Ovary (tissue), 7 donors: ENCODE measurements at regions not wholly inside any gene's neighbourhood (a gene's known extent, or its start where the extent isn't known, plus 50 kb on each side); places are given as distances from the start of the nearest gene placed in this dataset.

ENCODE experiments used
- DNase-seq, 5 donors: peaks; one replicate each; pipeline ENCODE4 v3.0.0-alpha.2; 2019 to 2020
- H3K27ac ChIP-seq, 2 donors: fragments of 200-600 bp; one replicate each; pipeline versions ENCODE4 v1.5.1 to v1.8.0; 2019 to 2022
- H3K27me3 ChIP-seq: fragments of 200-600 bp; one replicate; pipeline ENCODE4 v1.8.0; 2022
- H3K36me3 ChIP-seq: fragments of 200-600 bp; sonication (generic); one replicate; pipeline ENCODE4 v1.5.1; 2019
- H3K4me1 ChIP-seq: one replicate; pipeline ENCODE4 v1.8.1; 2013; ENCODE audit warnings: mild to moderate bottlenecking, moderate library complexity; ENCODE audit not compliant: insufficient read depth
- H3K4me3 ChIP-seq: fragments of 200-600 bp; sonication (generic); one replicate; pipeline ENCODE4 v1.5.1; 2017
- H3K9me3 ChIP-seq, 2 donors: fragments of 200-600 bp in 1 of 2; sonication (generic) in 1 of 2; one replicate each; pipeline versions ENCODE4 v1.5.1 to v1.8.1; 2013 to 2019; ENCODE audit warnings: mild to moderate bottlenecking in 1 of 2, moderate library complexity in 1 of 2
- CTCF ChIP-seq, 3 donors: fragments of 450-650 bp in 2 of 3; fragments of 200-600 bp in 1 of 3; IDR thresholded peaks; one replicate each; pipeline versions ENCODE4 v1.5.1 to v1.8.0; 2016 to 2022; ENCODE audit warnings: antibody characterized with exemption in 3 of 3, mild to moderate bottlenecking in 1 of 3
- EP300 ChIP-seq: sonication (generic); formaldehyde crosslinking; IDR thresholded peaks from one replicate; pipeline ENCODE4 v1.6.1; 2017; ENCODE audit warnings: antibody characterized with exemption
- POLR2A ChIP-seq: fragments of 450-650 bp; IDR thresholded peaks from one replicate; pipeline ENCODE4 v1.6.1; 2017; ENCODE audit warnings: antibody characterized with exemption, mild to moderate bottlenecking, moderate library complexity
- WGBS, 3 donors: extraction: QIAGEN DNeasy Blood & Tissue Kit in 1 of 3; methylation state at CpG; one replicate each; pipeline versions ENCODE4 v1.1.5 to v1.1.7; 2013 to 2017; 5-methylcytosine and 5-hydroxymethylcytosine counted together
- intact Hi-C, 4 donors: fragments of 100-400 bp; cut with DNase I; formaldehyde crosslinking; loops; one replicate each; pipeline versions ENCODE4 v1.11.0 to v1.15.1; 2022 to 2023
- donor health status: DM: no; HTN: no; CAD: no; lungs with moderate emphysema.
- donor health status: DM: no; HTN: no; CAD: no.
- donor health status: Bipolar disorder and iron deficiency.
- donor health status: DM: no; HTN: no; CAD: no.
- donor health status: DM: yes; HTN: yes; CAD: no.

- intact Hi-C loops: no loop called here
- WGBS, 3 donors: 60 to 77% (median 73%) methylated on average over 1 of the region's 1 CpG
- Histone ChIP-seq H3K36me3 (no peaks in the 10 kb centered on the region), H3K27ac (no peak overlapping the region), H3K4me1 (no peaks in the 10 kb centered on the region), H3K4me3 (no peak overlapping the region), H3K9me3 (no peaks in the 10 kb centered on the region), H3K27me3 (no peaks in the 10 kb centered on the region)
- TF ChIP-seq CTCF (IDR thresholded peaks at IDR 0.05) (no peak), POLR2A (no peak)
- DNase-seq: no peak
These were observed 204.9 kb upstream of the MC4R start for GRCh38 chr18:60577457-60577856.

GRCh38 chr18:60585670-60586069 lies 213.1 kb upstream of the MC4R start:
- Histone ChIP-seq H3K27me3 (no peaks in the 10 kb centered on the region), H3K4me3 (no peak overlapping the region), H3K36me3 (no peaks in the 10 kb centered on the region), H3K4me1 (no peaks in the 10 kb centered on the region), H3K9me3 (no peaks in the 10 kb centered on the region), H3K27ac (no peak overlapping the region)
- intact Hi-C loops: no loop called here
- no peak for DNase-seq
- TF ChIP-seq POLR2A (no peak), CTCF (IDR thresholded peaks at IDR 0.05) (no peak), EP300 (no peak)

- no peaks in the 10 kb centered on the region for H3K36me3 ChIP-seq
- no peaks in the 10 kb centered on the region for H3K9me3 ChIP-seq
- DNase-seq: no peak
- no peak overlapping the region for H3K4me3 ChIP-seq
- no peaks in the 10 kb centered on the region for H3K4me1 ChIP-seq
- H3K27ac ChIP-seq: no peak overlapping the region
- intact Hi-C loops: no loop called here
- no peaks in the 10 kb centered on the region for H3K27me3 ChIP-seq
- 58 to 75% (median 70%) methylated on average over 5 of the region's 5 CpGs for WGBS, 3 donors
- TF ChIP-seq EP300: no peak
- TF ChIP-seq CTCF (IDR thresholded peaks at IDR 0.05): no peak
- TF ChIP-seq POLR2A: no peak
These were observed 220.7 kb upstream of the MC4R start for GRCh38 chr18:60593249-60593648.

- intact Hi-C loops: no loop called here
- H3K4me3 ChIP-seq: no peak overlapping the region
- no peaks in the 10 kb centered on the region for H3K9me3 ChIP-seq
- no peaks in the 10 kb centered on the region for H3K4me1 ChIP-seq
- no peaks in the 10 kb centered on the region for H3K27me3 ChIP-seq
- 70 to 81% (median 74%) methylated on average over 3 of the region's 3 CpGs for WGBS, 3 donors
- H3K27ac ChIP-seq: no peak overlapping the region
- DNase-seq: no peak
- no peak for TF ChIP-seq CTCF (IDR thresholded peaks at IDR 0.05)
- TF ChIP-seq EP300: no peak
- no peak for TF ChIP-seq POLR2A
- no peaks in the 10 kb centered on the region for H3K36me3 ChIP-seq
These were observed 224.4 kb upstream of the MC4R start for GRCh38 chr18:60596928-60597327.

GRCh38 chr18:60599267-60599666 lies 226.7 kb upstream of the MC4R start:
- WGBS, 3 donors: 25 to 55% (median 35%) methylated on average over 1 of the region's 1 CpG

More at GRCh38 chr18:60599267-60599666, 226.7 kb upstream of the MC4R start:
- no peak for DNase-seq
- Histone ChIP-seq H3K4me1 (no peaks in the 10 kb centered on the region), H3K27me3 (no peaks in the 10 kb centered on the region), H3K9me3 (no peaks in the 10 kb centered on the region), H3K4me3 (no peak overlapping the region), H3K27ac (no peak overlapping the region), H3K36me3 (no peaks in the 10 kb centered on the region)
- intact Hi-C loops: no loop called here
- TF ChIP-seq EP300 (no peak), POLR2A (no peak), CTCF (IDR thresholded peaks at IDR 0.05) (no peak)
